ENCODE measurements at regions not wholly inside any gene's neighbourhood (a gene's known extent, or its start where the extent isn't known, plus 50 kb on each side); places are given as distances from the start of the nearest gene placed in this dataset.

DNA sequence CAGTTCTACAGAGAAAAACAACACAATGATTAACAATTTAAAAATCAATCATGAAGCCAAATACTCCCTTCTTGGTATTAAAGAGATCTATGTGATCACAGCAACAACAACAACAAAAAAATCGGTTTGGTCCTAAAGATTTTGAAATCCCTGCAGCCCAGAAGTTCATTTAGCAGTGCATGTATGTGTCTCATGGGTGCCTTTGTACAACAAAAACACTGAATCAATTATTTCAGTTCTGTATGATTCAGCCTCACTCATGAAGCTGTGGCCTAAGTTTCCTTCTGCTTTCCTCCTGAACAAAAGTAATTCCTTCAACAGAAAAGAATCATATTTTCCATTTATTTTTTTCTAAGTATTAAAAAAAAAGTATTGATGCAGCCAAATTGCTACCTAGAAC, 393.4 kb upstream of the NDST3 start:
- no peak for DNase-seq (ENCODE audit: low spot score in 2 of 2)
- H3K4me3 ChIP-seq (ENCODE audit: low read depth, poor library complexity, severe bottlenecking), result no peak overlapping the region
- intact Hi-C loops (cut with DNase I; ENCODE audit: low total_unique reads), result no loop called here
- WGBS, 2 donors, result 62 to 69% methylated on average over 1 of the region's 1 CpG
- no peak for TF ChIP-seq POLR2A (IDR thresholded peaks at IDR 0.05)
- TF ChIP-seq, protein P1, sequence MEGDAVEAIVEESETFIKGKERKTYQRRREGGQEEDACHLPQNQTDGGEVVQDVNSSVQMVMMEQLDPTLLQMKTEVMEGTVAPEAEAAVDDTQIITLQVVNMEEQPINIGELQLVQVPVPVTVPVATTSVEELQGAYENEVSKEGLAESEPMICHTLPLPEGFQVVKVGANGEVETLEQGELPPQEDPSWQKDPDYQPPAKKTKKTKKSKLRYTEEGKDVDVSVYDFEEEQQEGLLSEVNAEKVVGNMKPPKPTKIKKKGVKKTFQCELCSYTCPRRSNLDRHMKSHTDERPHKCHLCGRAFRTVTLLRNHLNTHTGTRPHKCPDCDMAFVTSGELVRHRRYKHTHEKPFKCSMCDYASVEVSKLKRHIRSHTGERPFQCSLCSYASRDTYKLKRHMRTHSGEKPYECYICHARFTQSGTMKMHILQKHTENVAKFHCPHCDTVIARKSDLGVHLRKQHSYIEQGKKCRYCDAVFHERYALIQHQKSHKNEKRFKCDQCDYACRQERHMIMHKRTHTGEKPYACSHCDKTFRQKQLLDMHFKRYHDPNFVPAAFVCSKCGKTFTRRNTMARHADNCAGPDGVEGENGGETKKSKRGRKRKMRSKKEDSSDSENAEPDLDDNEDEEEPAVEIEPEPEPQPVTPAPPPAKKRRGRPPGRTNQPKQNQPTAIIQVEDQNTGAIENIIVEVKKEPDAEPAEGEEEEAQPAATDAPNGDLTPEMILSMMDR (IDR thresholded peaks at IDR 0.05), result no peak

DNA sequence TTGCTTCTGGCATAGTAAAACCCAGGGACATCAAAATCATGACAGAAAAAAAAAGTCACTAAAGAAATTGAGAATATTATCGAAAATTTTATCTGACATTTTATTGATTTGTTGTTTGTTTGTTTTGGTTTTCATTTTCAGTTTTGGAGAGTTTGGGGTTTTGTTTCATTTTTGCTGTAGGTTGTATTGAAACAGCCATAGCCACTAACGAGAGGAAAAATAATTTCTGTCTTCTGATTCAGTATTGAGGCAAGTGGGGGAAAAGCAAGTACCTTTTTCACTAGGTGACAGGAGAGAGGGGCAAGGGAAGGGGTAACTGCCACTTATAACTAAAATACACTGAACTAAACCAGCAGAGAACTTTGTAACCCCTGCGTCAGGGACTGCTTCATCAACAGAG, 392.8 kb upstream of the NDST3 start:
- no peak for TF ChIP-seq POLR2A (IDR thresholded peaks at IDR 0.05)
- TF ChIP-seq, protein P1 (IDR thresholded peaks at IDR 0.05), result no peak
- WGBS, 2 donors, result 66 to 68% methylated on average over 3 of the region's 3 CpGs
- no peak for DNase-seq (ENCODE audit: low spot score in 2 of 2)
- no peak overlapping the region for H3K4me3 ChIP-seq (ENCODE audit: low read depth, poor library complexity, severe bottlenecking)
- intact Hi-C loops (cut with DNase I; ENCODE audit: low total_unique reads), result no loop called here

GRCh38 chr4:117654079-117654478, 380.2 kb upstream of the NDST3 start:
- 20 to 32% methylated on average over 2 of the region's 2 CpGs for WGBS, 2 donors
- H3K4me3 ChIP-seq (ENCODE audit: low read depth, poor library complexity, severe bottlenecking), result no peak overlapping the region
- intact Hi-C loops (cut with DNase I; ENCODE audit: low total_unique reads), result no loop called here
- no peak for DNase-seq (ENCODE audit: low spot score in 2 of 2)
- TF ChIP-seq POLR2A (IDR thresholded peaks at IDR 0.05), result no peak
- TF ChIP-seq, protein P1 (IDR thresholded peaks at IDR 0.05), result no peak

DNA sequence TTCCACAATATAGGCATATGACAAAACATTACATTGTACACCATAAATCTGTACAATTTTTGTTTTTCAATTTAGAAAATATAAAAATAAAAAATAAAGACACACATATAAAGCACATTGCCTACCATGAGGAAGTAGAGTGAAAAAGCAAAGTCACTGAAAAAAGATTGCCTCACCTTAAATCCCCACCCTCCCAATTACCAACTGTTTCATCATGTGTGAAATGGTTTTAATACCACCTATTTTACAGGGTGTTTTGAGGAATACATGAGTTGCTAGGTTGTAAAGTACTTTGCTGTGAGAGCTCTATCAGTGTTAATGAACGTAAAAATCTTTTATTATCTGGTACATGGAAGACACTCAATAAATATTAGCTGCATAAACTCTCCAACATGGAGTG, 373.6 kb upstream of the NDST3 start:
- TF ChIP-seq, protein P1 (IDR thresholded peaks at IDR 0.05), result no peak
- TF ChIP-seq POLR2A (IDR thresholded peaks at IDR 0.05), result no peak
- no peak for DNase-seq (ENCODE audit: low spot score in 2 of 2)
- WGBS, 2 donors, result 75 to 87% methylated on average over 1 of the region's 1 CpG
- intact Hi-C loops (cut with DNase I; ENCODE audit: low total_unique reads), result no loop called here
- H3K4me3 ChIP-seq (ENCODE audit: low read depth, poor library complexity, severe bottlenecking), result no peak overlapping the region

DNA sequence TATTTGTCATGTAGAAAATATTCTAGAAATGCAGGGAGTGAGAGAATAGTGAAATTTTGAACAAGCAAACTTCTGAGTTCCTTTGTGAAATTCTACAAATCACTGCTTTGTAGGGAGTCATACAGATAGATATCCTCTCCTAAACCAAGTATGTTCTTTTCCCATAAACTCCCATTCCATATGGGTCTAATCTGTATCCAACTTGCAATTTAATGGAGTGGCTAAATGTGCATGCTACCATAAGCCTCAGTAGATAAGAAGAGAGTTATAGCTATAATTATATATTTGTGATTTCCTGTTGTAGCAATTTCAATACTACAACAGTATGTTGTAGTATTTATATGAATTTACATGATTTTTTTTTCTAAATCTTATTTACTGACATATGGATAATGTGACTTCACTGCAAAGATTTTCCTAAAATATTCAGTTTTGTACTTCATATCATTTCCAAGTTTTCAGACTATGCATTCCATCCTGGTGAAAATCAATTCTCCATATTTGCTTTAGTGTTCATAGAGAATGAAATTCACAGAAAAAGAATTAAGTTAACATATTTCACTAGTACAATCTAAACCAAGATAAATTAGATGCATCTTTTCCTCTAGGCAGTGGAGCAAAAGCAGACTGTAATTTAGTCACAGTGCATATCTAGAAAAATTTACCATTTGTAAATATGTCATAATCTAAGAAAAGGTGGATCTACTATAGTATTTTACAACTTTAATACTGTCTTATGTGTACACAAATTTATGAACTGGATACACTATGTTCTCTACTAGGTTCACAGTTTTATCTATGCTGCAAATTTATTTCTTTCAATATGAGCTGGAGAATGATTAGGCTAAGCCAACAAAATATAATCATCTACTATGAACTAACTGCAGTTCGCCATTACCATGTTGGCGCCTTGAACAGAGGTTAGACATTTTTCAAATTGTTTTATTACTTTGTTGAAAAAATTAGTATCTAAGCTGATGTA, 372.9 kb upstream of the NDST3 start:
- 90 to 94% methylated on average over 2 of the region's 2 CpGs for WGBS, 2 donors
- no peak for DNase-seq (ENCODE audit: low spot score in 2 of 2)
- no peak overlapping the region for H3K4me3 ChIP-seq (ENCODE audit: low read depth, poor library complexity, severe bottlenecking)
- intact Hi-C loops (cut with DNase I; ENCODE audit: low total_unique reads), result no loop called here
- no peak for TF ChIP-seq POLR2A (IDR thresholded peaks at IDR 0.05)
- TF ChIP-seq, protein P1 (IDR thresholded peaks at IDR 0.05), result no peak

Data from lower leg skin (tissue), 4 donors.